ENCODE measurements at regions not wholly inside any gene's neighbourhood (a gene's known extent, or its start where the extent isn't known, plus 50 kb on each side); places are given as distances from the start of the nearest gene placed in this dataset.

DNA sequence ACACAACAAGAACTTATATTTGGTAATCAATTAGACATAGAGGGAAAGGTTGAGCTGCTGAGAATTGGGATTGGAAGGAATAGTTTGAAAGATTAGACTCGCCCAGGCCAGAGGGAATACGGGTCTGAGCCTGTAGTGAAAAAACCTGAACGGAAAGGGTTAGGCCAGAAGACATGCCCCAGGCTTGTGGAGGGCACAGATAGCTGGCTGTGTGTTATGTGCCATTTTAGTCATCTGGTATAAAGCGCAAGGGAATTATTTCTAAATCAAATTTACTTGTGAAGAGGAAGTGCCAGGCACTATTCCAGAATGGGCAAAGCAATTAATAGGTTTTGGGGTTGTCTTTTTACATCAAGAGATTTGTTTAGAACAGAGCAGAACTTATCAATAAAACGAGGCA, 187.5 kb upstream of the ANKRD50 start:
- H3K9ac ChIP-seq (replicated peaks; ENCODE audit: extremely low read depth, insufficient read depth, low read length), result no peak overlapping the region
- POLR2A ChIA-PET, result no interaction called here
- DNase-seq (ENCODE audit: low read depth, low spot score) (no peak), FAIRE-seq (no peak)
- no peaks in the 10 kb centered on the region for H3K79me2 ChIP-seq (ENCODE audit: control insufficient read depth, insufficient read depth, low read length)
- H3K36me3 ChIP-seq (ENCODE audit: control insufficient read depth in 2 of 2, extremely low read depth in 1 of 2, insufficient read depth in 2 of 2, low read length in 2 of 2), result no peaks in the 10 kb centered on the region
- no peak overlapping the region for H3K27ac ChIP-seq (ENCODE audit: insufficient read depth, low read depth, low read length)
- peaks cover 5% of the 10 kb centered on the region for H3K4me1 ChIP-seq (ENCODE audit: control insufficient read depth, extremely low read depth, insufficient read depth, low read length)
- H3K4me2 ChIP-seq (ENCODE audit: insufficient read depth, low read length), result no peak overlapping the region
- H3K4me3 ChIP-seq (replicated peaks in 1 of 3; ENCODE audit: insufficient read depth in 1 of 3, low read depth in 1 of 3, low read length in 3 of 3), result no peak overlapping the region
- no peaks in the 10 kb centered on the region for H3K9me1 ChIP-seq (replicated peaks; ENCODE audit: control insufficient read depth, extremely low read depth, insufficient read depth, low read length)
- CTCF ChIA-PET, result no interaction called here
- TF ChIP-seq POLR2AphosphoS5 (IDR thresholded peaks at IDR 0.05; ENCODE audit: insufficient read depth, low read depth, low read length) (no peak), FOS (IDR thresholded peaks at IDR 0.05; ENCODE audit: borderline replicate concordance, insufficient read depth, low read length) (no peak), POLR2A (IDR thresholded peaks at IDR 0.05; ENCODE audit: low read depth, low read length) (no peak), EZH2 (IDR thresholded peaks at IDR 0.05; ENCODE audit: borderline replicate concordance, low read depth, low read length, severe bottlenecking) (no peak)
- TF ChIP-seq, protein P1, sequence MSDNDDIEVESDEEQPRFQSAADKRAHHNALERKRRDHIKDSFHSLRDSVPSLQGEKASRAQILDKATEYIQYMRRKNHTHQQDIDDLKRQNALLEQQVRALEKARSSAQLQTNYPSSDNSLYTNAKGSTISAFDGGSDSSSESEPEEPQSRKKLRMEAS (IDR thresholded peaks at IDR 0.05; ENCODE audit: insufficient read depth, insufficient read length), result no peak
- intact Hi-C loops (cut with micrococcal nuclease) (no loop called here), dilution Hi-C loops (cut with MboI; ENCODE audit: extremely low pct_ligation_motif_present, low sequenced_read_pairs) (no loop called here)
- no peaks in the 10 kb centered on the region for H4K20me1 ChIP-seq (replicated peaks; ENCODE audit: control insufficient read depth, extremely low read depth, insufficient read depth, low read length)
- no peaks in the 10 kb centered on the region for H3K9me3 ChIP-seq (replicated peaks; ENCODE audit: control insufficient read depth, insufficient read depth, low read length)
- BruUV-seq (replicated peaks), result no TSS peak
- no peak overlapping the region for H2AFZ ChIP-seq (ENCODE audit: low read depth, low read length)
- no peaks in the 10 kb centered on the region for H3K27me3 ChIP-seq (ENCODE audit: control insufficient read depth in 2 of 2, insufficient read depth in 2 of 2, low read length in 2 of 2)

DNA sequence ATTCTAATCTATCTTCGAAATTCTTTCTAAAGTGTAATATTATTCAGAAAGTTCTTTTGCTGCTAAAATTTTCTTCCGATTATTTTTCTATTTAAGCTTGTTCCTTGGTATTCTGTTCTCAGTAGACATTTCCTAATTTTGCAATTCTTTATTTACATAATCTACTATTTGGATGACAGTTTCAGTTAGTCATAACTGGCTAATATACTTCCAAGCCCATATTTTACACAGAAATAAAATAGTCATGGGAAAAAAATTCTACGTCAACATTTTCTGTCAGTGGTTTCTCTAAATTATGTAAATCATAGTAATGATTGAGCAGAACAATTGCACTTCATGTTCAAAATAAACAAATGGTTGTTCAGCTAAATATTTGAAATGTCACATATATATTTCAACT, 178.0 kb upstream of the ANKRD50 start:
- ChIA-PET POLR2A (no interaction called here), CTCF (interaction anchor here (1.2 kb wide), 1 partner anchor 13 kb away, joined by 4 read pairs; no protein-coding TSS in a partner anchor)
- no peak overlapping the region for H3K27ac ChIP-seq (ENCODE audit: insufficient read depth, low read depth, low read length)
- FAIRE-seq (no peak), DNase-seq (ENCODE audit: low read depth, low spot score) (no peak)
- no peaks in the 10 kb centered on the region for H3K9me3 ChIP-seq (replicated peaks; ENCODE audit: control insufficient read depth, insufficient read depth, low read length)
- H3K27me3 ChIP-seq (ENCODE audit: control insufficient read depth in 2 of 2, insufficient read depth in 2 of 2, low read length in 2 of 2), result no peaks in the 10 kb centered on the region
- no peak overlapping the region for H3K4me3 ChIP-seq (replicated peaks in 1 of 3; ENCODE audit: insufficient read depth in 1 of 3, low read depth in 1 of 3, low read length in 3 of 3)
- no TSS peak for BruUV-seq (replicated peaks)
- no peaks in the 10 kb centered on the region for H3K9me1 ChIP-seq (replicated peaks; ENCODE audit: control insufficient read depth, extremely low read depth, insufficient read depth, low read length)
- H3K36me3 ChIP-seq (ENCODE audit: control insufficient read depth in 2 of 2, extremely low read depth in 1 of 2, insufficient read depth in 2 of 2, low read length in 2 of 2), result no peaks in the 10 kb centered on the region
- no peaks in the 10 kb centered on the region for H3K4me1 ChIP-seq (ENCODE audit: control insufficient read depth, extremely low read depth, insufficient read depth, low read length)
- H3K9ac ChIP-seq (replicated peaks; ENCODE audit: extremely low read depth, insufficient read depth, low read length), result no peak overlapping the region
- no peaks in the 10 kb centered on the region for H3K79me2 ChIP-seq (ENCODE audit: control insufficient read depth, insufficient read depth, low read length)
- intact Hi-C loops (cut with micrococcal nuclease), result no loop called here
- H2AFZ ChIP-seq (ENCODE audit: low read depth, low read length), result no peak overlapping the region
- dilution Hi-C loops (cut with MboI; ENCODE audit: extremely low pct_ligation_motif_present, low sequenced_read_pairs), result no loop called here
- no peaks in the 10 kb centered on the region for H4K20me1 ChIP-seq (replicated peaks; ENCODE audit: control insufficient read depth, extremely low read depth, insufficient read depth, low read length)
- TF ChIP-seq POLR2A (IDR thresholded peaks at IDR 0.05; ENCODE audit: low read depth, low read length), result no peak
- TF ChIP-seq EZH2 (IDR thresholded peaks at IDR 0.05; ENCODE audit: borderline replicate concordance, low read depth, low read length, severe bottlenecking), result no peak
- TF ChIP-seq FOS (IDR thresholded peaks at IDR 0.05; ENCODE audit: borderline replicate concordance, insufficient read depth, low read length), result no peak
- TF ChIP-seq, protein P2, sequence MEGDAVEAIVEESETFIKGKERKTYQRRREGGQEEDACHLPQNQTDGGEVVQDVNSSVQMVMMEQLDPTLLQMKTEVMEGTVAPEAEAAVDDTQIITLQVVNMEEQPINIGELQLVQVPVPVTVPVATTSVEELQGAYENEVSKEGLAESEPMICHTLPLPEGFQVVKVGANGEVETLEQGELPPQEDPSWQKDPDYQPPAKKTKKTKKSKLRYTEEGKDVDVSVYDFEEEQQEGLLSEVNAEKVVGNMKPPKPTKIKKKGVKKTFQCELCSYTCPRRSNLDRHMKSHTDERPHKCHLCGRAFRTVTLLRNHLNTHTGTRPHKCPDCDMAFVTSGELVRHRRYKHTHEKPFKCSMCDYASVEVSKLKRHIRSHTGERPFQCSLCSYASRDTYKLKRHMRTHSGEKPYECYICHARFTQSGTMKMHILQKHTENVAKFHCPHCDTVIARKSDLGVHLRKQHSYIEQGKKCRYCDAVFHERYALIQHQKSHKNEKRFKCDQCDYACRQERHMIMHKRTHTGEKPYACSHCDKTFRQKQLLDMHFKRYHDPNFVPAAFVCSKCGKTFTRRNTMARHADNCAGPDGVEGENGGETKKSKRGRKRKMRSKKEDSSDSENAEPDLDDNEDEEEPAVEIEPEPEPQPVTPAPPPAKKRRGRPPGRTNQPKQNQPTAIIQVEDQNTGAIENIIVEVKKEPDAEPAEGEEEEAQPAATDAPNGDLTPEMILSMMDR (IDR thresholded peaks at IDR 0.05; ENCODE audit: extremely low read depth in 1 of 2, insufficient read depth in 1 of 2, low read depth in 1 of 2, low read length in 2 of 2), result no peak
- TF ChIP-seq GATA2 (IDR thresholded peaks at IDR 0.05; ENCODE audit: insufficient read depth, insufficient read length, low read depth, low read length), result no peak
- no peak overlapping the region for H3K4me2 ChIP-seq (ENCODE audit: insufficient read depth, low read length)
